A673 (cell line): ENCODE measurements at regions not wholly inside any gene's neighbourhood (a gene's known extent, or its start where the extent isn't known, plus 50 kb on each side); places are given as distances from the start of the nearest gene placed in this dataset.

Experiments used
- BruUV-seq: library from RNA; stranded (reverse); fragments of 400-500 nt; replicated peaks from 2 replicates; lab custom pipeline; 2021; lab: Mats Ljungman, UMichigan
- CTCF ChIA-PET: fragments of 300-600 bp; sonication (Branson Sonifier 250); formaldehyde crosslinking; loops from one replicate; lab custom pipeline; 2022; ENCODE audit warnings: antibody characterized with exemption; lab: Charles Lee
- POLR2A ChIA-PET: fragments of 300-600 bp; sonication (Branson Sonifier 250); formaldehyde crosslinking; loops from one replicate; lab custom pipeline; 2022; ENCODE audit warnings: antibody characterized with exemption; ENCODE audit not compliant: low non-redundant PET; lab: Charles Lee
- DNase-seq: peaks from one replicate; pipeline ENCODE4 v3.0.0-alpha.2; 2015; ENCODE audit warnings: low spot score
- H3K27ac ChIP-seq: fragments of 200-600 bp; sonication (generic); 2 replicates; pipeline ENCODE4 v1.5.1; 2016; ENCODE audit warnings: mixed run types, low read depth, mild to moderate bottlenecking, mixed read lengths, antibody characterized with exemption, low read length; ENCODE audit not compliant: poor library complexity, severe bottlenecking
- H3K27me3 ChIP-seq: fragments of 200-600 bp; sonication (generic); replicated peaks from 2 replicates; pipeline ENCODE4 v1.6.1; 2017; ENCODE audit warnings: mixed run types, low read depth, mild to moderate bottlenecking, mixed read lengths, antibody characterized with exemption, low read length; ENCODE audit not compliant: insufficient read depth, poor library complexity
- H3K36me3 ChIP-seq: fragments of 200-600 bp; sonication (generic); 2 replicates; pipeline ENCODE4 v1.6.1; 2016; ENCODE audit warnings: mixed run types, mild to moderate bottlenecking, mixed read lengths, antibody characterized with exemption, low read length; ENCODE audit not compliant: insufficient read depth, poor library complexity, severe bottlenecking
- H3K4me1 ChIP-seq: fragments of 200-600 bp; sonication (generic); 2 replicates; pipeline ENCODE4 v1.6.1; 2017; ENCODE audit warnings: mixed run types, mild to moderate bottlenecking, mixed read lengths, antibody characterized with exemption, low read length; ENCODE audit not compliant: insufficient read depth, poor library complexity, severe bottlenecking
- H3K4me3 ChIP-seq: fragments of 200-600 bp; sonication (generic); 2 replicates; pipeline ENCODE4 v1.5.1; 2016; ENCODE audit warnings: low read depth, mixed run types, mild to moderate bottlenecking, mixed read lengths, low read length; ENCODE audit not compliant: poor library complexity, severe bottlenecking
- H3K9me3 ChIP-seq: fragments of 200-600 bp; sonication (generic); 2 replicates; pipeline ENCODE4 v1.6.1; 2016; ENCODE audit warnings: mixed run types, low read depth, mild to moderate bottlenecking, mixed read lengths, antibody characterized with exemption, low read length; ENCODE audit not compliant: poor library complexity, severe bottlenecking
- EZH2 ChIP-seq: fragments of 200-600 bp; sonication (generic); IDR thresholded peaks from 2 replicates; pipeline ENCODE4 v1.6.1; 2017; ENCODE audit warnings: borderline replicate concordance, low read depth, mild to moderate bottlenecking, mixed read lengths, antibody characterized with exemption, low read length; ENCODE audit not compliant: poor library complexity, severe bottlenecking
- intact Hi-C: fragments of 100-400 bp; cut with micrococcal nuclease; formaldehyde crosslinking; loops from one replicate; pipeline ENCODE4 v1.10.0; 2022; ENCODE audit not compliant: unreplicated experiment
- TF ChIP-seq, protein P1 (sequence below): fragments of 300-800, 200-600 bp; sonication (generic); conservative IDR thresholded peaks from 2 replicates; pipeline ENCODE4 v1.5.1; 2017; ENCODE audit warnings: low read depth, mild to moderate bottlenecking, antibody characterized with exemption, low read length, moderate library complexity, mixed read lengths

DNA sequence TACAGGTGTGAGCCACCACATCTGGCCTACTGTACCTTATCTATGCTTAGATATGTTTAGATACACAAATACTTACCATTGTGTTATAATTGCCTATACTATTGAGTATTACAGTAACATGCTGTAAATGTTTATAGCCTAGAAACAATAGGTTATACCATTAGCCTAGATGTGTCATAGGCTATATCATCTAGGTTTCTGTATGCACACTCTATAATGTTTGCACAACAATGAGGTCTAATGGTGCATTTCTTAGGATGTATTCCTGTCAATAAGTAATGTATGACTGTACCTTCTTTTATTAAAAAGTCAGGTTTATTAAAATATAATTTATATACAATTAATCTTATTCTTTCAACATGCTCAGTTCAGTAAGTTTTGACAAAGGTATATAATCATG is 683.1 kb downstream of the LRRC70 start:
- intact Hi-C loops = no loop called here
- CTCF ChIA-PET = no interaction called here
- no TSS peak for BruUV-seq
- TF ChIP-seq, protein P1, sequence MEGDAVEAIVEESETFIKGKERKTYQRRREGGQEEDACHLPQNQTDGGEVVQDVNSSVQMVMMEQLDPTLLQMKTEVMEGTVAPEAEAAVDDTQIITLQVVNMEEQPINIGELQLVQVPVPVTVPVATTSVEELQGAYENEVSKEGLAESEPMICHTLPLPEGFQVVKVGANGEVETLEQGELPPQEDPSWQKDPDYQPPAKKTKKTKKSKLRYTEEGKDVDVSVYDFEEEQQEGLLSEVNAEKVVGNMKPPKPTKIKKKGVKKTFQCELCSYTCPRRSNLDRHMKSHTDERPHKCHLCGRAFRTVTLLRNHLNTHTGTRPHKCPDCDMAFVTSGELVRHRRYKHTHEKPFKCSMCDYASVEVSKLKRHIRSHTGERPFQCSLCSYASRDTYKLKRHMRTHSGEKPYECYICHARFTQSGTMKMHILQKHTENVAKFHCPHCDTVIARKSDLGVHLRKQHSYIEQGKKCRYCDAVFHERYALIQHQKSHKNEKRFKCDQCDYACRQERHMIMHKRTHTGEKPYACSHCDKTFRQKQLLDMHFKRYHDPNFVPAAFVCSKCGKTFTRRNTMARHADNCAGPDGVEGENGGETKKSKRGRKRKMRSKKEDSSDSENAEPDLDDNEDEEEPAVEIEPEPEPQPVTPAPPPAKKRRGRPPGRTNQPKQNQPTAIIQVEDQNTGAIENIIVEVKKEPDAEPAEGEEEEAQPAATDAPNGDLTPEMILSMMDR = no peak
- TF ChIP-seq EZH2 = no peak
- Histone ChIP-seq H3K27me3 (no peaks in the 10 kb centered on the region), H3K27ac (no peak overlapping the region), H3K4me1 (no peaks in the 10 kb centered on the region), H3K36me3 (no peaks in the 10 kb centered on the region), H3K4me3 (no peak overlapping the region), H3K9me3 (no peaks in the 10 kb centered on the region)
- no peak for DNase-seq
- POLR2A ChIA-PET = no interaction called here

DNA sequence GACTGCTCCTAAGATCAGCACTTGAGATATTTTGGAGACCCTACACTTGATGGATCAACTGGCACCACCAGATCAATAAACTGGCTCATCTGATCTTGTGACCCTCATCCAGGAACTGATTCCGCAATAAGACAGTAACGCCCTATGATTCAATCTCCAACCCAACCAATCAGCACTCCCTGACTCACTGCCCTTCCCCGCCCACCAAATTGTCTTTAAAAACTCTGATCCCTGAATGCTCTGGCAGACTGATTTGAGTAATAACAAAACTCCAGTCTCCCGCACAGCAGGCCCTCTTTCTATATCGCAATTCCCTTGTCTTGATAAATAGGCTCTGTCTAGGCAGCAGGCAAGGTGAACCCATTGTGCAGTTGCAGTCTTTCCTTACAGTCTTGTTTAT is 677.0 kb downstream of the LRRC70 start:
- H3K27ac ChIP-seq = no peak overlapping the region
- DNase-seq = peak; percentile 35
- H3K4me3 ChIP-seq = no peak overlapping the region

DNA sequence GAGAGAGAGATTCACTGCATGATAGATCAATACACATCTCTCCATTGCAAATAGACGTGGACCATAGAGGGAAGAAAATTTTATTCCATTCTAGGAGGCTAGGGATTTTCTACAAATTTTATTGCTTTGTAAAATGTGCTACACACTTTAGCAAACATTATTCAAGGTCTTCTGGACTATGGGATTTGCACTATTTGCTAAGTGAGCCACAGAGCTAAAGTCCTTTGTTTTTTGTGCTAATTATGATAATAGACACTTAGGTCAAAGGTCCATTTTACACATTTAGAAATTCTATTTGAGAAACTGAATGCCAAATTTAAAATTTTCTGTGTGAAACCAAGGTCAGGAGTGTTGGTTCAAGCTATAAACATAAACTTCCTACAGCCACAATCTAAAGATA is 672.3 kb downstream of the LRRC70 start:
- H3K27ac ChIP-seq = no peak overlapping the region
- TF ChIP-seq, protein P1 = no peak
- no peak for TF ChIP-seq EZH2
- intact Hi-C loops = no loop called here
- DNase-seq = no peak
- CTCF ChIA-PET = no interaction called here
- H3K4me3 ChIP-seq = no peak overlapping the region
- POLR2A ChIA-PET = no interaction called here
- no peaks in the 10 kb centered on the region for H3K9me3 ChIP-seq
- peaks cover 22% of the 10 kb centered on the region for H3K27me3 ChIP-seq
- no TSS peak for BruUV-seq
- H3K4me1 ChIP-seq = no peaks in the 10 kb centered on the region
- no peaks in the 10 kb centered on the region for H3K36me3 ChIP-seq

More for the DNA sequence above, 677.0 kb downstream of the LRRC70 start:
- ChIA-PET POLR2A (no interaction called here), CTCF (no interaction called here)
- intact Hi-C loops = no loop called here
- Histone ChIP-seq H3K36me3 (no peaks in the 10 kb centered on the region), H3K4me1 (no peaks in the 10 kb centered on the region), H3K27me3 (no peaks in the 10 kb centered on the region), H3K9me3 (no peaks in the 10 kb centered on the region)
- TF ChIP-seq, protein P1 = no peak
- TF ChIP-seq EZH2 = no peak
- BruUV-seq = no TSS peak
